Esophagus muscularis mucosa (tissue), 4 donors: ENCODE measurements at regions not wholly inside any gene's neighbourhood (a gene's known extent, or its start where the extent isn't known, plus 50 kb on each side); places are given as distances from the start of the nearest gene placed in this dataset.
A peak's percentile ranks its signal among the peaks of the same experiment; 100 is the strongest.

Source experiments
- DNase-seq: peaks from one replicate; pipeline ENCODE4 v3.0.0-alpha.2; 2017; ENCODE audit errors: extremely low spot score
- H3K27ac ChIP-seq, 4 donors: fragments of 200-600 bp; sonication (generic); replicated peaks in 1 of 4; 1 replicate in 3 of 4; 2 replicates in 1 of 4; pipeline ENCODE4 v1.5.1; 2016 to 2019; ENCODE audit warnings: mild to moderate bottlenecking in 1 of 4
- H3K27me3 ChIP-seq, 4 donors: fragments of 200-600 bp; sonication (generic); one replicate each; pipeline versions ENCODE4 v1.5.1 to v1.6.0; 2016 to 2019
- H3K36me3 ChIP-seq, 4 donors: fragments of 200-600 bp; sonication (generic); one replicate each; pipeline ENCODE4 v1.5.1; 2016 to 2019
- H3K4me1 ChIP-seq, 4 donors: fragments of 200-600 bp; sonication (generic); one replicate each; pipeline ENCODE4 v1.5.1; 2016 to 2019
- H3K4me3 ChIP-seq, 4 donors: fragments of 200-600 bp; sonication (generic); 1 replicate in 2 of 4; 2 replicates in 2 of 4; pipeline ENCODE4 v1.5.1; 2016 to 2019; ENCODE audit warnings: mild to moderate bottlenecking in 4 of 4, moderate library complexity in 1 of 4
- H3K9me3 ChIP-seq, 4 donors: fragments of 200-600 bp; sonication (generic); 1 replicate in 3 of 4; 2 replicates in 1 of 4; pipeline ENCODE4 v1.5.1; 2016 to 2019
- EP300 ChIP-seq: sonication (generic); formaldehyde crosslinking; IDR thresholded peaks from one replicate; pipeline ENCODE4 v1.6.1; 2017; ENCODE audit warnings: antibody characterized with exemption
- POLR2A ChIP-seq: fragments of 450-650 bp; IDR thresholded peaks from one replicate; pipeline ENCODE4 v1.6.1; 2017; ENCODE audit warnings: antibody characterized with exemption, moderate library complexity, mild to moderate bottlenecking, low read depth
- POLR2AphosphoS5 ChIP-seq, 2 donors: sonication (generic); formaldehyde crosslinking; IDR thresholded peaks; one replicate each; pipeline ENCODE4 v1.6.1; 2017; ENCODE audit warnings: antibody characterized with exemption in 2 of 2
- WGBS: methylation state at CpG from one replicate; pipeline ENCODE4 v1.1.5; 2018; 5-methylcytosine and 5-hydroxymethylcytosine counted together
- intact Hi-C: fragments of 100-400 bp; cut with DNase I; formaldehyde crosslinking; loops from one replicate; pipeline ENCODE4 v1.15.1; 2023
- TF ChIP-seq, protein P1 (sequence below), 3 experiments: fragments of 200-600 bp in 2 of 3; fragments of 450-650 bp in 1 of 3; sonication (generic) in 2 of 3; IDR thresholded peaks; one replicate each; pipeline ENCODE4 v1.5.1; 2017 to 2019; ENCODE audit warnings: antibody characterized with exemption in 3 of 3, mild to moderate bottlenecking in 2 of 3, moderate library complexity in 1 of 3

GRCh38 chr5:141779503-141779973, 97.5 kb upstream of the ARAP3 start:
- Histone ChIP-seq H3K4me1 (peaks cover 6 to 13% (median 8%) of the 10 kb centered on the region in 4 donors), H3K4me3 (no peak overlapping the region), H3K27me3 (peaks cover 0 to 9% (median 0%) of the 10 kb centered on the region in 4 donors), H3K36me3 (no peaks in the 10 kb centered on the region), H3K9me3 (no peaks in the 10 kb centered on the region), H3K27ac (no peak overlapping the region)
- peak in 1 of 2 donors; percentile 24 for TF ChIP-seq POLR2AphosphoS5 (IDR thresholded peaks at IDR 0.05)
- TF ChIP-seq EP300, result no peak
- 29% methylated on average over 5 of the region's 5 CpGs for WGBS
- no peak for DNase-seq
- intact Hi-C loops, result no loop called here

DNA sequence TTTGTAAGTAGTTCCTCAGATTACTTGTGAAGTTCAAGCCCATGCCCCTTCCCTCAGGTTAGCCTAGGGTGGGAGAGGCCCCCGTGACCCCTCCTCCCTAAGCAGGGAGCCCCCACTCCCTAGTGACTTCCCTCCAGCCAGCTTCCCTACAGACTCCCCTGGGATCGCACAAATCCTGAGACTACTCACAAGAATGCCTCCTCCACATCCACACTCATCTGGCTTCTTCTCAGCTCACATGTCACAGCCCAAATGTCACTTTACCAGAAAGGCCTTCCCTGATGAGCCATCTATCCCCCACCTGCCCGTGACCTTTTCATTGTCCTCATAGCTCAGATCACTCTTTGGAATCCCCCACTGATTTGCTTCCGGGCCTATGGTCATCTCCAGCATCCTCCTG, 96.7 kb upstream of the ARAP3 start:
- TF ChIP-seq EP300 (no peak), POLR2AphosphoS5 (IDR thresholded peaks at IDR 0.05) (no peak), POLR2A (no peak)
- TF ChIP-seq, protein P1, sequence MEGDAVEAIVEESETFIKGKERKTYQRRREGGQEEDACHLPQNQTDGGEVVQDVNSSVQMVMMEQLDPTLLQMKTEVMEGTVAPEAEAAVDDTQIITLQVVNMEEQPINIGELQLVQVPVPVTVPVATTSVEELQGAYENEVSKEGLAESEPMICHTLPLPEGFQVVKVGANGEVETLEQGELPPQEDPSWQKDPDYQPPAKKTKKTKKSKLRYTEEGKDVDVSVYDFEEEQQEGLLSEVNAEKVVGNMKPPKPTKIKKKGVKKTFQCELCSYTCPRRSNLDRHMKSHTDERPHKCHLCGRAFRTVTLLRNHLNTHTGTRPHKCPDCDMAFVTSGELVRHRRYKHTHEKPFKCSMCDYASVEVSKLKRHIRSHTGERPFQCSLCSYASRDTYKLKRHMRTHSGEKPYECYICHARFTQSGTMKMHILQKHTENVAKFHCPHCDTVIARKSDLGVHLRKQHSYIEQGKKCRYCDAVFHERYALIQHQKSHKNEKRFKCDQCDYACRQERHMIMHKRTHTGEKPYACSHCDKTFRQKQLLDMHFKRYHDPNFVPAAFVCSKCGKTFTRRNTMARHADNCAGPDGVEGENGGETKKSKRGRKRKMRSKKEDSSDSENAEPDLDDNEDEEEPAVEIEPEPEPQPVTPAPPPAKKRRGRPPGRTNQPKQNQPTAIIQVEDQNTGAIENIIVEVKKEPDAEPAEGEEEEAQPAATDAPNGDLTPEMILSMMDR (IDR thresholded peaks at IDR 0.05), result no peak

DNA sequence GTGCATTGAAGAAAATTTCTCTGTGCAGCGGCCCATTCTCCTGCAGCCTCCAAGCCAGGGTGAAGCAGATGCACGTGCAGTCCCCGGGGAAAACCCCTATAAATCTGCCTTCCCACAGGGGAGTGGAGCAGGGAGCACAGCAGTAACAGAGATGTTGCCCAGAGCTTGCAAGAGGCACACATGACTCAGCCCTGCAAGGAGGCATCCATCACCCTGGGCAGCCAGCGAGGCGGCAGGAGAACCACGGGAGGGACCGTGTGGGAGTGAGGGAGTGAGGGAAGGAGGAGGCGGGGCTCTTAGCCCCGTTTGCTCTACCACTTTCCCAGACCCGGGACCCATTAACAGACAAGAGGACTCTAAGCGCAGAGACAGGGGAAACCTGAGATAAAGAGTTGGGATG, 96.2 kb upstream of the ARAP3 start:
- 47% methylated on average over 11 of the region's 11 CpGs for WGBS
- Histone ChIP-seq H3K4me1 (peaks cover 6 to 13% (median 8%) of the 10 kb centered on the region in 4 donors), H3K36me3 (no peaks in the 10 kb centered on the region), H3K9me3 (no peaks in the 10 kb centered on the region), H3K4me3 (no peak overlapping the region), H3K27ac (no peak overlapping the region), H3K27me3 (peaks cover 0 to 9% (median 0%) of the 10 kb centered on the region in 4 donors)
- intact Hi-C loops, result no loop called here
- TF ChIP-seq POLR2A (no peak), EP300 (no peak)
- DNase-seq, result no peak

More for the DNA sequence above, 96.7 kb upstream of the ARAP3 start:
- H3K4me1 ChIP-seq, result peaks cover 6 to 13% (median 8%) of the 10 kb centered on the region in 4 donors
- no peak overlapping the region for H3K27ac ChIP-seq
- no peaks in the 10 kb centered on the region for H3K36me3 ChIP-seq
- H3K4me3 ChIP-seq, result no peak overlapping the region
- intact Hi-C loops, result no loop called here
- no peaks in the 10 kb centered on the region for H3K9me3 ChIP-seq
- WGBS, result 95% methylated on average over 4 of the region's 4 CpGs
- no peak for DNase-seq
- H3K27me3 ChIP-seq, result peaks cover 0 to 9% (median 0%) of the 10 kb centered on the region in 4 donors

- intact Hi-C loops, result no loop called here
- 55% methylated on average over 1 of the region's 2 CpGs for WGBS
- no peaks in the 10 kb centered on the region for H3K9me3 ChIP-seq
Observed at GRCh38 chr5:141777711-141778110, 95.7 kb upstream of the ARAP3 start.

GRCh38 chr5:141777130-141777529, 95.1 kb upstream of the ARAP3 start:
- Histone ChIP-seq H3K9me3 (no peaks in the 10 kb centered on the region), H3K4me3 (no peak overlapping the region), H3K36me3 (no peaks in the 10 kb centered on the region), H3K4me1 (peaks cover 7 to 20% (median 10%) of the 10 kb centered on the region in 4 donors), H3K27me3 (peaks cover 0 to 9% (median 0%) of the 10 kb centered on the region in 4 donors), H3K27ac (no peak overlapping the region)
- intact Hi-C loops, result no loop called here
- TF ChIP-seq, protein P1 (IDR thresholded peaks at IDR 0.05), result no peak
- no peak for TF ChIP-seq EP300
- TF ChIP-seq POLR2AphosphoS5 (IDR thresholded peaks at IDR 0.05), result no peak
- no peak for TF ChIP-seq POLR2A
- WGBS, result 85% methylated on average over 3 of the region's 3 CpGs
- no peak for DNase-seq

More at GRCh38 chr5:141777711-141778110, 95.7 kb upstream of the ARAP3 start:
- Histone ChIP-seq H3K36me3 (no peaks in the 10 kb centered on the region), H3K27ac (no peak overlapping the region), H3K4me3 (no peak overlapping the region), H3K27me3 (peaks cover 0 to 9% (median 0%) of the 10 kb centered on the region in 4 donors), H3K4me1 (peaks cover 6 to 14% (median 8%) of the 10 kb centered on the region in 4 donors)
- TF ChIP-seq EP300, result no peak
- no peak for TF ChIP-seq POLR2A
- no peak for TF ChIP-seq POLR2AphosphoS5 (IDR thresholded peaks at IDR 0.05)
- TF ChIP-seq, protein P1 (IDR thresholded peaks at IDR 0.05), result no peak
- no peak for DNase-seq
